SK-N-SH (cell line): ENCODE measurements at regions not wholly inside any gene's neighbourhood (a gene's known extent, or its start where the extent isn't known, plus 50 kb on each side); places are given as distances from the start of the nearest gene placed in this dataset.

ENCODE experiments used
- CTCF ChIA-PET: fragments of 300-600, 350-600 bp; formaldehyde crosslinking; extraction: SDS; loops from one replicate; lab custom pipeline; 2021; lab: Yijun Ruan, JAX
- POLR2A ChIA-PET: fragments of 350-600 bp; sonication (Branson Sonifier 250); formaldehyde crosslinking; extraction: SDS; loops from one replicate; lab custom pipeline; 2020; ENCODE audit warnings: antibody characterized with exemption, inconsistent platforms; lab: Yijun Ruan, JAX
- DNase-seq: peaks from one replicate; pipeline ENCODE4 v3.0.0; 2012
- H2AFZ ChIP-seq: fragments of 200-600 bp; sonication (generic); 2 replicates; pipeline ENCODE4 v1.8.1; 2016; ENCODE audit warnings: antibody characterized with exemption, mild to moderate bottlenecking, low read depth
- H3F3A ChIP-seq: fragments of 200-600 bp; sonication (generic); replicated peaks from 2 replicates; pipeline ENCODE3; 2016; ENCODE audit warnings: antibody characterized with exemption, mild to moderate bottlenecking; ENCODE audit not compliant: insufficient read depth
- H3K27ac ChIP-seq, 2 experiments: fragments of 200-500 bp in 1 of 2; fragments of 200-600 bp in 1 of 2; sonication (Bioruptor generic) in 1 of 2; sonication (generic), shearing (Covaris generic) in 1 of 2; 2 replicates each; pipeline versions ENCODE4 v1.5.1 to v1.6.1; 2014 to 2016; ENCODE audit warnings: low read depth in 2 of 2, inconsistent platforms in 1 of 2, low read length in 1 of 2, mild to moderate bottlenecking in 1 of 2, mixed read lengths in 1 of 2
- H3K27me3 ChIP-seq: fragments of 200-600 bp; sonication (generic), shearing (Covaris generic); 2 replicates; pipeline ENCODE4 v1.6.1; 2016; ENCODE audit warnings: mixed run types; ENCODE audit not compliant: insufficient read depth
- H3K36me3 ChIP-seq, 2 experiments: fragments of 200-500 bp in 1 of 2; fragments of 200-600 bp in 1 of 2; sonication (Bioruptor generic) in 1 of 2; sonication (generic) in 1 of 2; replicated peaks in 1 of 2; 2 replicates each; pipeline versions ENCODE3 to v1.5.1; 2014 to 2016; ENCODE audit warnings: low read length in 1 of 2, mild to moderate bottlenecking in 1 of 2; ENCODE audit not compliant: insufficient read depth in 2 of 2, control insufficient read depth in 1 of 2
- H3K4me1 ChIP-seq, 2 experiments: fragments of 200-500 bp in 1 of 2; fragments of 200-600 bp in 1 of 2; sonication (Bioruptor generic) in 1 of 2; sonication (generic), shearing (Covaris generic) in 1 of 2; 2 replicates each; pipeline versions ENCODE4 v1.5.1 to v1.6.1; 2014 to 2016; ENCODE audit warnings: low read depth in 1 of 2, low read length in 1 of 2, mixed run types in 1 of 2; ENCODE audit not compliant: insufficient read depth in 2 of 2, control insufficient read depth in 1 of 2
- H3K4me2 ChIP-seq: fragments of 200-600 bp; sonication (generic), shearing (Covaris generic); 2 replicates; pipeline ENCODE4 v1.6.1; 2017; ENCODE audit warnings: mixed run types
- H3K4me3 ChIP-seq, 2 experiments: fragments of 200-500 bp in 1 of 2; fragments of 200-600 bp in 1 of 2; sonication (Bioruptor generic) in 1 of 2; sonication (generic), shearing (Covaris generic) in 1 of 2; 2 replicates each; pipeline versions ENCODE4 v1.5.1 to v1.8.1; 2014 to 2016; ENCODE audit warnings: low read depth in 2 of 2, inconsistent platforms in 1 of 2, low read length in 1 of 2, mild to moderate bottlenecking in 1 of 2, mixed read lengths in 1 of 2, moderate library complexity in 1 of 2
- H3K79me2 ChIP-seq: fragments of 200-600 bp; sonication (generic); 2 replicates; pipeline ENCODE4 v1.8.1; 2017; ENCODE audit warnings: mild to moderate bottlenecking; ENCODE audit not compliant: insufficient read depth
- H3K9ac ChIP-seq: fragments of 200-600 bp; sonication (generic); 2 replicates; pipeline ENCODE4 v1.6.1; 2017; ENCODE audit warnings: mixed run types
- H3K9me2 ChIP-seq: fragments of 200-600 bp; sonication (generic); 2 replicates; pipeline ENCODE4 v1.6.1; 2017; ENCODE audit warnings: mixed run types
- H3K9me3 ChIP-seq: fragments of 200-600 bp; sonication (generic); 2 replicates; pipeline ENCODE4 v1.6.1; 2017; ENCODE audit warnings: mixed run types, mild to moderate bottlenecking, moderate library complexity
- H4K20me1 ChIP-seq: fragments of 200-600 bp; sonication (generic); 2 replicates; pipeline ENCODE4 v1.6.1; 2017; ENCODE audit warnings: mild to moderate bottlenecking, mixed run types; ENCODE audit not compliant: insufficient read depth
- CTCF ChIP-seq: fragments of 200-600 bp; sonication (generic); IDR thresholded peaks from 2 replicates; pipeline ENCODE4 v1.6.1; 2017; ENCODE audit warnings: antibody characterized with exemption, mild to moderate bottlenecking, moderate library complexity
- EZH2phosphoT487 ChIP-seq: fragments of 200-600 bp; sonication (generic); IDR thresholded peaks from 2 replicates; pipeline ENCODE4 v1.6.1; 2017; ENCODE audit warnings: low read depth, mixed run types, mild to moderate bottlenecking, antibody characterized with exemption, moderate library complexity, borderline replicate concordance
- FOSL2 ChIP-seq: IDR thresholded peaks from 2 replicates; pipeline ENCODE4 v1.4.0; 2012; ENCODE audit warnings: low read depth, mild to moderate bottlenecking, moderate library complexity, borderline replicate concordance
- FOXM1 ChIP-seq: IDR thresholded peaks from 2 replicates; pipeline ENCODE4 v1.4.0; 2012; ENCODE audit warnings: low read depth, mild to moderate bottlenecking
- GABPA ChIP-seq: IDR thresholded peaks from 2 replicates; pipeline ENCODE4 v1.4.0; 2012; ENCODE audit warnings: low read depth, mild to moderate bottlenecking
- GATA2 ChIP-seq: sonication (generic); formaldehyde crosslinking; IDR thresholded peaks from 2 replicates; pipeline ENCODE4 v1.5.0; 2020; ENCODE audit warnings: mild to moderate bottlenecking, missing genetic modification reagents
- IRF3 ChIP-seq: fragments of 150-350 bp; IDR thresholded peaks from 2 replicates; pipeline ENCODE4 v1.6.1; 2016; ENCODE audit warnings: mild to moderate bottlenecking, low read depth, low read length
- MAX ChIP-seq: IDR thresholded peaks from 2 replicates; pipeline ENCODE4 v1.4.0; 2012; ENCODE audit warnings: low read depth
- MEF2A ChIP-seq: IDR thresholded peaks from 2 replicates; pipeline ENCODE4 v1.4.0; 2012; ENCODE audit warnings: low read depth, borderline replicate concordance
- NRF1 ChIP-seq: IDR thresholded peaks from 2 replicates; pipeline ENCODE4 v1.6.1; 2012; ENCODE audit warnings: low read depth, mild to moderate bottlenecking, low read length
- PBX3 ChIP-seq: IDR thresholded peaks from 2 replicates; pipeline ENCODE4; 2012
- RAD21 ChIP-seq: IDR thresholded peaks from 2 replicates; pipeline ENCODE4 v1.6.1; 2012; ENCODE audit warnings: mild to moderate bottlenecking, low read length
- REST ChIP-seq: IDR thresholded peaks from 2 replicates; pipeline ENCODE4 v1.6.1; 2012; ENCODE audit warnings: mild to moderate bottlenecking, low read depth, low read length, moderate library complexity
- RXRA ChIP-seq: IDR thresholded peaks from 2 replicates; pipeline ENCODE4 v1.4.0; 2012; ENCODE audit warnings: low read depth, mild to moderate bottlenecking, borderline replicate concordance
- TAF1 ChIP-seq: IDR thresholded peaks from 2 replicates; pipeline ENCODE4 v1.6.1; 2012; ENCODE audit warnings: low read depth, mild to moderate bottlenecking, low read length, moderate library complexity, borderline replicate concordance
- TEAD4 ChIP-seq: IDR thresholded peaks from 2 replicates; pipeline ENCODE4 v1.4.0; 2012; ENCODE audit warnings: mild to moderate bottlenecking, borderline replicate concordance; ENCODE audit not compliant: insufficient read depth
- YY1 ChIP-seq: IDR thresholded peaks from 2 replicates; pipeline ENCODE4 v1.4.0; 2012; ENCODE audit warnings: low read depth, mild to moderate bottlenecking
- WGBS: methylation state at CpG from one replicate; pipeline ENCODE4 v1.1.6; 2017; ENCODE audit warnings: low lambda C conversion rate; 5-methylcytosine and 5-hydroxymethylcytosine counted together

GRCh38 chr3:5677555-5677954 lies 490.0 kb downstream of the EDEM1 start:
- Histone ChIP-seq H4K20me1 (no peaks in the 10 kb centered on the region), H3K4me3 (no peak overlapping the region), H3F3A (no peaks in the 10 kb centered on the region), H3K4me2 (no peak overlapping the region), H3K9me3 (no peaks in the 10 kb centered on the region), H2AFZ (no peak overlapping the region), H3K27ac (no peak overlapping the region), H3K27me3 (no peaks in the 10 kb centered on the region), H3K79me2 (no peaks in the 10 kb centered on the region), H3K9ac (no peak overlapping the region), H3K36me3 (no peaks in the 10 kb centered on the region), H3K4me1 (no peaks in the 10 kb centered on the region), H3K9me2 (no peaks in the 10 kb centered on the region)
- POLR2A ChIA-PET: no interaction called here
- DNase-seq: no peak
- CTCF ChIA-PET: no interaction called here
- 7% methylated on average over 6 of the region's 6 CpGs for WGBS
- TF ChIP-seq MAX: no peak
- TF ChIP-seq GABPA: no peak
- no peak for TF ChIP-seq TAF1
- TF ChIP-seq CTCF: no peak
- TF ChIP-seq REST: no peak
- TF ChIP-seq FOXM1: no peak
- no peak for TF ChIP-seq PBX3
- no peak for TF ChIP-seq RXRA
- TF ChIP-seq MEF2A: no peak
- TF ChIP-seq GATA2 (CRISPR knock-in tag): no peak
- TF ChIP-seq YY1: no peak
- no peak for TF ChIP-seq FOSL2
- no peak for TF ChIP-seq EZH2phosphoT487
- no peak for TF ChIP-seq NRF1
- TF ChIP-seq RAD21: no peak
- TF ChIP-seq TEAD4: no peak
- TF ChIP-seq IRF3: no peak
